Right atrium auricular region (tissue), 2 donors: ENCODE measurements at regions not wholly inside any gene's neighbourhood (a gene's known extent, or its start where the extent isn't known, plus 50 kb on each side); places are given as distances from the start of the nearest gene placed in this dataset.

Experiments used
- DNase-seq: peaks from one replicate; pipeline ENCODE4 v3.0.0-alpha.2; 2019; ENCODE audit warnings: low spot score
- H3K27ac ChIP-seq, 2 donors: fragments of 200-600 bp; sonication (generic); 1 replicate in 1 of 2; 2 replicates in 1 of 2; pipeline ENCODE4 v1.5.1; 2016 to 2019
- H3K27me3 ChIP-seq, 2 donors: fragments of 200-600 bp; sonication (generic); one replicate each; pipeline versions ENCODE4 v1.5.1 to v1.6.0; 2017 to 2019
- H3K36me3 ChIP-seq: fragments of 200-600 bp; sonication (generic); one replicate; pipeline ENCODE4 v1.5.1; 2016
- H3K4me1 ChIP-seq, 2 donors: fragments of 200-600 bp; sonication (generic); one replicate each; pipeline versions ENCODE4 v1.5.1 to v1.6.0; 2017 to 2019
- H3K4me3 ChIP-seq, 2 donors: fragments of 200-600 bp; sonication (generic); 1 replicate in 1 of 2; 2 replicates in 1 of 2; pipeline ENCODE4 v1.5.1; 2017 to 2019; ENCODE audit warnings: mild to moderate bottlenecking in 1 of 2, moderate library complexity in 1 of 2
- H3K9me3 ChIP-seq, 2 donors: fragments of 200-600 bp; sonication (generic); one replicate each; pipeline ENCODE4 v1.5.1; 2019
- CTCF ChIP-seq, 2 donors: fragments of 200-600 bp; sonication (generic); IDR thresholded peaks; one replicate each; pipeline ENCODE4 v1.5.1; 2019; ENCODE audit warnings: antibody characterized with exemption in 2 of 2

GRCh38 chr2:30046979-30047378 lies 99.8 kb upstream of the YPEL5 start:
- TF ChIP-seq CTCF (IDR thresholded peaks at IDR 0.05) = no peak

GRCh38 chr2:30048636-30049175 lies 98.1 kb upstream of the YPEL5 start:
- no peaks in the 10 kb centered on the region for H3K36me3 ChIP-seq
- TF ChIP-seq CTCF (IDR thresholded peaks at IDR 0.05) = no peak
- no peak overlapping the region for H3K27ac ChIP-seq
- H3K4me1 ChIP-seq = no peaks in the 10 kb centered on the region
- H3K4me3 ChIP-seq = no peak overlapping the region
- no peaks in the 10 kb centered on the region for H3K9me3 ChIP-seq
- no peak for DNase-seq
- no peaks in the 10 kb centered on the region for H3K27me3 ChIP-seq

More at GRCh38 chr2:30046979-30047378, 99.8 kb upstream of the YPEL5 start:
- no peak overlapping the region for H3K27ac ChIP-seq
- H3K36me3 ChIP-seq = no peaks in the 10 kb centered on the region
- no peak for DNase-seq
- H3K4me1 ChIP-seq = no peaks in the 10 kb centered on the region
- no peak overlapping the region for H3K4me3 ChIP-seq
- no peaks in the 10 kb centered on the region for H3K27me3 ChIP-seq
- H3K9me3 ChIP-seq = no peaks in the 10 kb centered on the region

GRCh38 chr2:30055548-30055947 lies 91.3 kb upstream of the YPEL5 start:
- TF ChIP-seq CTCF (IDR thresholded peaks at IDR 0.05) = no peak
- Histone ChIP-seq H3K4me3 (no peak overlapping the region), H3K27me3 (no peaks in the 10 kb centered on the region), H3K9me3 (no peaks in the 10 kb centered on the region), H3K36me3 (no peaks in the 10 kb centered on the region), H3K4me1 (no peaks in the 10 kb centered on the region), H3K27ac (no peak overlapping the region)
- DNase-seq = no peak

GRCh38 chr2:30060562-30060961 lies 86.2 kb upstream of the YPEL5 start:
- Histone ChIP-seq H3K27ac (no peak overlapping the region), H3K36me3 (no peaks in the 10 kb centered on the region), H3K4me1 (no peaks in the 10 kb centered on the region), H3K4me3 (no peak overlapping the region), H3K27me3 (no peaks in the 10 kb centered on the region), H3K9me3 (peaks cover 0 to 13% of the 10 kb centered on the region in 2 donors)
- no peak for DNase-seq
- no peak for TF ChIP-seq CTCF (IDR thresholded peaks at IDR 0.05)

GRCh38 chr2:30068067-30068466 lies 78.7 kb upstream of the YPEL5 start:
- Histone ChIP-seq H3K36me3 (no peaks in the 10 kb centered on the region), H3K4me1 (no peaks in the 10 kb centered on the region), H3K4me3 (no peak overlapping the region), H3K27me3 (no peaks in the 10 kb centered on the region), H3K9me3 (peaks cover 0 to 23% of the 10 kb centered on the region in 2 donors), H3K27ac (no peak overlapping the region)
- TF ChIP-seq CTCF (IDR thresholded peaks at IDR 0.05) = no peak
- DNase-seq = no peak

- Histone ChIP-seq H3K4me1 (peaks cover 0 to 6% of the 10 kb centered on the region in 2 donors), H3K27me3 (no peaks in the 10 kb centered on the region), H3K4me3 (no peak overlapping the region), H3K36me3 (no peaks in the 10 kb centered on the region), H3K9me3 (no peaks in the 10 kb centered on the region), H3K27ac (no peak overlapping the region)
- TF ChIP-seq CTCF (IDR thresholded peaks at IDR 0.05) = peak; percentile 52 to 71
- peak; percentile 60 for DNase-seq
These were observed 74.5 kb upstream of the YPEL5 start for GRCh38 chr2:30072250-30072842.
